ENCODE measurements at regions not wholly inside any gene's neighbourhood (a gene's known extent, or its start where the extent isn't known, plus 50 kb on each side); places are given as distances from the start of the nearest gene placed in this dataset.

DNA sequence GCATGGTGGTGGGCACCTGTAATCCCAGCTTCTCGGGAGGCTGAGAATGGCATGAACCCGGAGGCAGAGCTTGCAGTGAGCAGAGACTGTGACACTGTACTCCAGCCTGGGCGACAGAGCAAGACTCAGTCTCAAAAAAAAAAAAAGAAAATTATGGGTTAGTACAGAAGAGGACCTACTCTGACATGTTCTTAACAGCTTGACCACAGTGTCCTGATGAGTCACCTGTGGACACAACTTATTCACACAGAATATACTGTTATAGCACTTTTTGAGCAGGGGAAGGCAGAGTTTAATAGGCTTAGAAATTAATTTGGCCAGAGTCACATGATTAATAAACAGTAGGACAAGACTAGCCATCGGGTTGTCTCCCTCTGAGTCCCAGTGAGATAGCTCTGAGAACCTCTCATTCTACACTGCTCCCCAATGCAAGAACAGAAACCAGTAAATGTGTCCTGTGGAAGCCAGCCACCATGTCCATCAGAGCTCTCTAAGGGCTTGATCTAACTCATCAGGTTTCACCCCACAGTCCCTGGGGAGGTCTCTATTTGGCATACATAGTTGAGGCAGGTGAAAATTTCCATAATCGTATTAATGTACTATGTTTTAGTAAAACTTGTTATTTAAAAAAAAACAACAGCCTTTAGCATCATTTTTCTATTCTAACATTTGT lies 1077.9 kb upstream of the C9orf72 start:
- DNase-seq, result no peak

DNA sequence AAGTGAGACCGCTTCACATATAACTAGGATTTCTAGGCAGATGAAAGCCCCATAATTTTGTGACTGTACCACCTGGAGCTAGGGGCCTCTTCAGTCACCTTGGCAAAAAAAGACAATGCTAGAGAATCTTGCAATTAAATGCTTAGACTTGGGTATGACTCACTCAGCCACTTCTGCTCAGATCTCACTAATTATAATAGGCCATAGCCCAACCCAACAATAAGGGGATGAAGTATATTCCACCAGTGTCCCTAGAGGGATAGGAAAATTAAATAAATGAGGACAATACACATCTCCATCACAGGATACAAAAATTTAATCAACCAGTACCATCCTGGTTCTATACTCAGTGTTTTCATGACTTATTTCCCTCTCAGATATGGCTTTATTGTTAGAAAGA lies 1079.9 kb upstream of the C9orf72 start:
- no peak for DNase-seq

DNA sequence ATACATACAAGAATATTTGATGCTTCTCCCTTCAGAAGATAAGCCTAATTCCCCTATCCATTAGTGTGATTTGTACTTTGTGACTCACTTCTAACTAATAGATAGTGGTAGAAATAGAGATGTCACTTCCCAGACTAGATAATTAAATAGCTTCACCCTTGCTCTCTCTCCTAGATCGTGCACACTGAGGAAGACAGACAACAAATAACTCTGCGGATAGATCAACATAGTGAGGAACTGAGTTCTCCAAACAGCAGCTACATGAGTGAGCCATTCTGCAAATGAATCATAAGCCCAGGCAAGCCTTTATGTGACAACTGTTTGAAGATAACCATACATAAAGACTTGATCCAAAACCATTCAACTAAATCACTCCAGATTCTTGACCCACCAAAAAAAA lies 1083.4 kb upstream of the C9orf72 start:
- DNase-seq, result no peak

DNA sequence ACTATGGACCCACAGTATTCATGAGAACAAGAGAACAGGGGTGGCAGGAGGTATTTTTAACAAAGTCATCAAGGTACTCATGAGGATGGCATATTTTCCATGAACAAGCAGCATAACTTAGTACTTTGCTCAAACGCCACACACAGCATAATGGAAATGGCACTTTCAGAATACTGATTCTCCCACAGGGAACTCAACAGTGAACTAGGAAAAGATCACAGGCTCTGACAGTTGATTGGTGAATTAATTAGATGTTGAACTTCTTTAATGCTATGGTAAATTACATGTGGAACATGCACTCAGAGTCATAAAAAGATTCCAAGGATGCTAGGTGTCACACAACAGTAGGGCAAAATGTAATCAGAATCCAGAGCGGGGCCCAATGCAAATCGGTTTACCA lies 1088.6 kb upstream of the C9orf72 start:
- DNase-seq, result no peak

DNA sequence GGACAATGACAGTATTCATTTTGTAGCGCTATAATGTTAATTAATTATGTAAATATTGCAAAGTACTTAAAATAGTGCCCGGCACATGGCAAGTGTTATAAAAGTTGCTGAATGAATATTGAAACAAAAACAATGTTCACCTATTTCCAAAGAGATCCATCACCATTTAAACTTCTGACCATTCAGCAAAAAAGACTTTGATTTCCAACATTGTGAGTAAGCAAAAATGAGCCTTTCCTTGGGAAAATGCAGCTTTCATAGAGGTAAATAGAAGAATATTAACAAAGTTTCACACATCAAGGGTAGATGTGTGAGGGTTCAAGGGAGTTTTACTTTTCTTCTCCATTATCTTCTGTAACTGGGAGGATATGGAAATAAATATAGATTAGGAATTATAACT lies 1089.4 kb upstream of the C9orf72 start:
- no peak for DNase-seq

DNA sequence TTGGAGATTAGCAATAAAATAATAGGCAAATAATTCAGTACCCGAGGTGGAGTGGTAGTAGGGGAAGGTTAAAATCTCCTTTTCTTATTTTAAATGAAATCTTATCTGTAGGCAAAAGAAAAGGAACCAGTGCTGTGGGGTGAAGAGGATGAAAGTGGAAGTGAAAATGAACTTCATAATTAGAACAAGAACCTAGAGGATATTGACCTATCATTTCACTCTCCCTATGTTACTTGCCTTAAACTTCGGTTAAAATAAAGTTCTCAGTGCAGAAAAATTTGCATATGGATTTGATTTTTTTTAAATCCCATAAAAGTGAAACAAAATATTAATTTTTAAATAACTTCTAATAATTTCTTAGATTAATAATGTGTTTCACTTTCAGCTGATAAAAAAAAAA lies 1094.9 kb upstream of the C9orf72 start:
- DNase-seq, result no peak

DNA sequence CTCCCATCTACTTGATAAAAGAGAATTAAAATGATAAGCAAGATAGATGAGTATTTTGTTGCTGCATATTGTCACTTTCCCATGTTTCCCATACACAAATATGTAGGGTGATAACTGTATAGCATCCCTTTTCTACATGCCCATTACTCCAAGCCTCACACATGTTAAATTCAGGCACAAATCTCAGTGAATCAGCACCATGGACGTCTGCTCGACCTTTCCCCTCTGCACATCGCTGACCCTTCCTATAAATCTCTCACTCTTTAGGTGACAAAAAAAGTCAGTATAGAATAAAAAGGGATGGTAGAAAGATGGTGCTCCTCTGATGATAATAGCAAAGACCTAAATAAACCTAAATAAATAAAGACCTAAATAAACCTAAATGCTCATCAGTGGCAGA lies 1097.7 kb upstream of the C9orf72 start:
- DNase-seq, result no peak

DNA sequence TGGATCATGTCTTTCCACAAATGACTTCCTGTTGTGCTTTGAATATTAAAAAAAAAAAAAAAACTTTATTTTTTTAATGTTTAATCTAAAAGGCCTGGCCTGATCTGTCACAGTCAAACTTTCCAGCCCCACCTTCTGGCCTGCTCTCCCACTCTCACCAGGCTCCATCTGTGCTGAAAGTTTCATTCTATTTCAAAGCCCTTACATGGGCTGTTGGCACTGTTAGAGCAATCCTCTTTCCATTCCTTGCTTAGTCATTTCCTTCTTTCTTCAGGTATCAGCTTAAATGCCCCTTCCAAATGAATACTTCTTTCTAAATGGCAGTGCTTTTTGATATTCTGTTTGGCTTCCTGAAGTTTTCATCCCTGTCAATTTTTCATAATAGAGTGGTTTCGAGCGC lies 1104.8 kb upstream of the C9orf72 start:
- DNase-seq, result no peak

DNA sequence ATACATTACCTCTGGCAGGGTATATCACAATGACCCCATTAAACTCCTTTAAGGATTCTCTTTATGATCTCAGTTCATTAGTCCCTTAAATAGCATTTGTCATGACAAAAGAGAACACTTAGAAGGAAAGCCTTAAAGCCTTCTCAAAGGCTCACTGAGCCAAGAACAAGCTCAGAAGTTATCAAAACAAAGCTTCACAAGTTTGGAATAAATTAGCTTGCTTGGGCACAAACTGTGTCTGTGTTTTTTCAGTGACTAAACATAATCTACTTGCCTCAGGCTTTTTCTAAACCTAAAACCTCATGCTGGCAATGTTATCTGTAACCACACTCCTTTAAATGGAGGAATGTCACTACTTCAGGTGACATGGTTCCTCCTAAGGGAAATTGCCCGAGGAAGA lies 1114.9 kb upstream of the C9orf72 start:
- no peak for DNase-seq

DNA sequence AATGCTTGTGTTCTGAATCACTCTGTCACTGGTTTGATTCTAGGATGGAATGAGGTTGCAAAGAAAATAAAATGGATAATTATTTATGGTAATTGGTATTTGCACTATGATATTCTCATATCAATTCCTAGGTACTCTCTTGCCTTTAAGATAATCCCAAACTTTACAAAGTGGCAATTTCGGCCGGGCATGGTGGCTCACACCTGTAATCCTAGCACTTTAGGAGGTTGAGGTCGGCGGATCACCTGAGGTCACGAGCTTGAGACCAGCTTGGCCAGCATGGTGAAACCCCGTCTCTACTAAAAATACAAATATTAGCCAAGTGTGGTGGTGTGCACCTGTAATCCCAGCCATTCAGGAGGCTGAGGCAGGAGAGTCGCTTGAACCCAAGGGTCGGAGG lies 1118.7 kb upstream of the C9orf72 start:
- DNase-seq, result no peak

DNA sequence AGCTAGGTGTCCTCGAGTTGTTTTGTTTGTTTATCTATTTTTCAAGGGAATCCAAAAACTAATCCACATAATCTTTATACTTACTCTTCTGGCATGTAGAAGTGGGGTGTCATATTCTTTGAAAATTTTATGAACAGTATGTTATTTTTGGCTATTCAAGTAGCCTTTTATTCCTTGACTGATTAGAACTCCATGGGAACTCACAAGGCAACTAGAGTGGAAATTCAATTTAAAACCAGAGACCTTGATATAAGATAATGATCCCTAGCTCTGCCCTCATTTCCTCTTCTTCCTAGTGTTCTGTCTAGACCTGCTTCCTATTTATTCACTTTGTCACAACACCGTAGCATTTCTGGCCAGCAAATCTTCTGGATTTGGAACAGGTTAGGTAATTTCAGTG lies 1123.7 kb upstream of the C9orf72 start:
- DNase-seq, result no peak

DNA sequence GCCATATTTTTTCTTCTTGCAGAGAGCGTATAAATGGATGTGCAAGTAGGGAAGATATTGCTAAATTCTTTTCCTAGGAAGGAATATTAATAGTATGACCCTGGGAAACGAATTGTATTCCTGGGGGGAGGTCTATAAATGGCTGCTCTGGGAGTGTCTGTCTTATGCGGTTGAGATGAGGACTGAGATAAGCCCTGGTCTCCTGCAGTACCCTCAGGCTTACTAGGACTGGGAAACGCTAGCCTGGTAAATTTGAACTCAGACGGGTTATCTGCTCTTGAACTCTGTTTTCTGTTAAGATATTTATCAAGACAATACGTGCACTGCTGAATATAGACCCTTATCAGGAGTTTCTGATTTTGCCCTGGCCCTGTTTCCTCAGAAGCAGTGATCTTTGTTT lies 1126.4 kb upstream of the C9orf72 start:
- no peak for DNase-seq

DNA sequence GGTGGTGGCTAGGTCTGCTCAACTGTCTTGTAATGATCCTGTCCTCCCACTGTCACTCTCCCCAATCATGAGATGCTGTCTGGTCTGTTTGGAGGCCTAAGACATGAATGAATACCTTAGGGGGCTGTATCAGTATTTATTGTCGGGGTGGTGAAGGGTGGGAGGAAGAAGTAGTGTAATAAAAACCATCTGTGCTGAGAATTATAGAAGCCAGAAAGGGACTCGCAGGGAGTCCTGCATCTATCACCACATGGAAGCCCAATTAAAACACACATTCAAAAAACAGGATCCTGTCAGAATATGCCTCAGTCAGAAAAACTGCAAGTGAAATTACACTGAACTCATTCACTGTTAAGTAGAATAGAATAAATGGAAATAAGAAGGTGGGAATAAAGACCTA lies 1134.3 kb upstream of the C9orf72 start:
- DNase-seq, result no peak

DNA sequence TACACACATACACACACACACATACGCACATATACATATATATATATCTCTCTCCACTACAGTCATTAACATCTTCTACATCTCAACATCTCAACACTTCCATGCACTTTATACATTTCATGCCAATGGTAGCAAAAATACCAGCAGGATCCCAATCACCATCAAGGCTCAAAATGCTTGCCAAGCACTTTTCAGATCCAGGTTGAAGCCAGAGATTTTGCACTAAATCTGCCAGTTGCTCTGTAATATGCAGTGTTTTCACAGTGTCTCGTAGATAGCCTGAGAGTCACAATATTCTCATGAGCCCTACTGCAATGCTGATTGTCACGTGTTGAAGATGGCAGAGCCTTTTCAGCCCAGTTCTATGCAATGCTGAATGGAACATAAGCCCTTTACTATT lies 1140.9 kb upstream of the C9orf72 start:
- no peak for DNase-seq

DNA sequence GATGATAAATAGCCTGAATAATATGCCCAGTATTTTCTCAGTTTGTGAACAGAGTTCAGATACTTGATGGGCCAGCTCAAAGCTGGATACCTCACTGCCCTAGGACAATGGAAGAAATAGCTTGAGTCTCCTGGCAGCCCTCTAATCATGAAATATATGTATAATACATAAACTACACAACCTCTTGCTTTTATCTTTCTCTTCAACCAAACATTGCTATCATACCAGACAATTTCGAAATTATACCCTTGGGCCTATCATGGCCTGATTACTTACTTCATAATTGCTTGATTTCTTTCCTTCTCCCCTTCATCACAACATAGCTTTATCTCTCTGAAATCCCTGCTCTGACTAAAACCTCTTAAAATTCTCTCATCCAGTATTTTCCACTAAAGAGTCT lies 1144.9 kb upstream of the C9orf72 start:
- no peak for DNase-seq

DNA sequence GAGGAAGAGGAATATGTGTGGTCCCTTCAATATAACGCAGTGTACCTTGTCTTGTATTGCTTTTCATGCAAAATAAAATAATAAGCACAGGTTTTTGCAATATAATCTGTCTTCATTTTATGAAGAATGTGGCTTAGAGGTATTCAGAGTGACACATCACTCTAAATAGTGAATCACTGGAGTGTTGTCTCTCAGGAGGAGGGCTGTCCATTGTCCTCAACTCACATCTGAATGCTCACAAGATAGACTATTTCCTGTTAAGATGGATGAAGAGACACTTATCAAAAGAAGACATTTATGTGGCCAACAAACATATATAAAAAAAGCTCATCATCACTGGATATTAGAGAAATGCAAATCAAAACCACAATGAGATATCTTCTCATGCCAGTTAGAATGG lies 1147.5 kb upstream of the C9orf72 start:
- DNase-seq, result no peak

DNA sequence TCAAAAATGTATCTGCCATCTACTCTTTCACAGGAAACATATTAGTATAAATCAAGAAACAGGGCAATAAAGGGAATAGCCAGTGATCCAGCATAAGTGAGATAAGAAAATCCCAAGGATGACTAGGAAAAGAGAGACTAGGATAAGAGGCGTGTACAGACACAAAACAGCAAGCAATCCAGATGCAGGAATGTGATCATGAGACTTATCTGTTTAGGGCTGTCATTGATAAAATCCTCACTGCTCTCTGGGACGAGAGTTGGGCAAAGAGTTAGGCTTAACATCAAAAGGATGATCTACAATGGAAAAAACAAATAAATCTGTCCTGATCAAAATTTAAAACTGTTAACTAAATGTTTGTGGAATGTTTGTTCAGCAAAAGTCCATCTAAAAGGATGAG lies 1156.8 kb upstream of the C9orf72 start:
- no peak for DNase-seq

DNA sequence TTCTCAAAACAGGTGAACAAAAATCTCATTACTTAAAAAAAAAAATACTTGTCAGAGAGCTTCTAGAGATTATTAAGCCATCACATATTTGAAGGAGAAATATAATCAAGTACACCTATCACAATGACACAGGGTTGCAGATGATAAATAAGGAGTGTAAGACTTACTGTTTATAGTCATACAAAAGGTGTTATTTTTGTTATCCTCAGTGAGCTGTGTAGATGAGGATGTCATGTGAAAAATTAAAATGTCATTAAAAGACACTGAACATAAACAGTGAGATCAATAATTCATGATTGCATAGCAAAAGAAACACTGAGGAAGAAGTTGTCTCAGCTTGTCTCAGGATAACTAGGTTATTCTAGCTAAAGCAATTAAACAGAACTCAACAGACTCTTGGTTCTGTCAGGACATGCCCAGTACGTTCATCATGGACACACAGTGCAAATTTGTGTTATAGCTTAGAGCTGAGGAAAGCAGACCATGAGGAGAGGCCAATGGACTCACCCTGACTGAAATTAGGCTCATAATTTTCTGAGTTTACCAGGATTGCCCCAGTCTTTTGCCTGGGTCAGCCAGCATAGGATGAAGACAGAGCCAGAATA lies 1162.6 kb upstream of the C9orf72 start:
- DNase-seq, result no peak

DNA sequence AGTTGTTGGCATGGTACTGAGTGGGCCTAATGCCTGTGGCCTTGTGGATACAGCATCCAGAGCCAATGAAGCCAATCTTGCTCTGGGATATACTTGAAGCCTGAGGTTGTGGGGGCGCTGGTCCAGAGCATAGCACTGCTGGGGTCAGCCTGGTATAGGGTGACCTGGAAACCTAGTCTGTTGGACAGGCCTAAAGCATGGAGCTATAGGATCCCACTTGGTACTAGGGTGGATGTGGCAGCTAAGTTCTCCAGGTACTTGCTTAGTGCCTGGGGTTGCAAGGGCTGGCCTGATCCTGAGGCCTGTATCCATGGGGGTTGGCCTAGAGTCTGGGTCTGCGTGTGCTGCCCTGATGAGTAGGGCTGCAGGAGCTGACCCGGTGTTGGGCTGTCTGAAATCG lies 1168.2 kb upstream of the C9orf72 start:
- DNase-seq, result no peak

DNA sequence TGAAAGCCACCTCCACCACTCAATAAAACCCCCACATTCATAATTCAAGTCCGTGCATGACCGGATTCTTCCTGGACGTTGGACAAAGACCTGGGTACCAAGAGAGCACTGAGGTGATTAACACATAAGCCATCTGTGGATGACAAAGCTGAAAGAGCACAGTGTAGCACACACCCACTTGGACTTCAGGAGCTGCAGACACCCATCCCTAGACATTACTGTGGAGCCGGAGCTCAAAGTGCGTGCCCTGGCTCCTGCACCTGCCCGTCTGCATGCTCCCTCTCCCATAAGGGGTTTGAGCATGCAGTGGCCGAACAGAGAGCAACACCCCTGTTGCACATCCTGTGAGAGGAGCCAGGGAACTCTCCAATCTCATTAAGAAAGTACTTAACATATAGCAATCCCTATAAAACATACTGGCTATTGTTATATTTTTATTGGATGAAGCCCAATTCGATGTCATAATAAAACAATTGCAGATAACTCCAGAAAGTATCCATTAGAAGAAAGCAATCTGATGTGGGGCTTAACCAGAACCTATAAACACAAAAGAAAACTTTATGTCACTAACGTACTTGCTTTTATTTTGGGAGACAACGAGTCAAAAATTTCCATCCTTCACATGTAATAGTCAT lies 1174.2 kb upstream of the C9orf72 start:
- DNase-seq, result no peak

DNA sequence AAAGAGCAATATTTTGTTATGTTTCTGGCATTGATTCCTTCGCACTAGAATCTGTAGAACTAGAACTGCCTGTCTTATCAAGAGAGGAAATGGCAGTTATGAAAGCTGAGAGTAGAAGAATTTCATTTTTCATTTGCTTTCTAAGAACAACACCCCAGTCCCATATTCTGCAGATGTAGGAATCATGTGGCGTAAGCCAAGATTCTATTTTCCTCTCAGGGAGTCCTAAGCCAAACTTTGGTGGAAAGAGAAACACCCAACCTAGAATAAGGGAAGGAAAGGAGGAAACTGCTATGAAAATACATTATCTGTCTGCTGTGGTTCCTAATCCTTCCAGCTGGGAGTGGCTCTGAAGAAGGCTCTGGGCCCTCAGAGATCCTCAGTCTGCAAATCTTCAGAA lies 1176.9 kb upstream of the C9orf72 start:
- no peak for DNase-seq

DNA sequence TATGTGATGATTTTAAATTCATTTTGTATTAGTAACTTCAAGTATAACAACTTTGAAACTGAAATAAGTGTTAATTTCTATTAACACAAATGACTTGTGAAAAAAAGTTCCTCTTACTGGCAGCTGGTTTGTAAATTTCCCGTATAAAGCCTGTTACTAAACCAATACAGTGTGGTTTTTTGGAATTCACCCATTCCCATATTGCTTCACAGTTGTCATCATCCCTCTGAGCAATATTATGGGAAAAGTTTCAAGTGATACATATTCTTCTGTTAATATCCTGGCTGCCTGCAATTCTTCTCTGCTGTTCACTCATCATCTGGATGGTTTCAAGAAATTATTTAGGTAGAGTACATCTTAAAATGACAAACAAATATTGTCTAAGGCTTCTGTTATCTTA lies 1185.1 kb upstream of the C9orf72 start:
- no peak for DNase-seq

DNA sequence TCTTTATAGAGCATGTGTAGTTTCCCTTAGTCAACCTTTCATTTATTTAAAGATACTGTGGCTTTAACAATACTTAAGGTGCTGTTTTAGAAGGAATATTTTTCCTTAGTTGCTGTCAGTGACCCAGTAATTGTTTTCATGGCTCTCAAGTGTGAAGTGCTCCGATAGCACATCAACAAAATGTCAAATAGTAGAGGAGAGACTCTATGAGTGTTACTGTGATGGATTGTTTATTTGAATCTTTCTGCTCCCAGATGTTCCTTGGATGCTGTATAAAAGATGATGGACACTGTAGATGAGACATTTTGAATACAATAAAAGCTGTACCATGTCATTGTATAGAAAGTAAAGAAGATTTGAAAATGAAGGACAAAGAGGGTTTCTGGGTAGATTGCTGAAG lies 1185.7 kb upstream of the C9orf72 start:
- DNase-seq, result no peak

DNA sequence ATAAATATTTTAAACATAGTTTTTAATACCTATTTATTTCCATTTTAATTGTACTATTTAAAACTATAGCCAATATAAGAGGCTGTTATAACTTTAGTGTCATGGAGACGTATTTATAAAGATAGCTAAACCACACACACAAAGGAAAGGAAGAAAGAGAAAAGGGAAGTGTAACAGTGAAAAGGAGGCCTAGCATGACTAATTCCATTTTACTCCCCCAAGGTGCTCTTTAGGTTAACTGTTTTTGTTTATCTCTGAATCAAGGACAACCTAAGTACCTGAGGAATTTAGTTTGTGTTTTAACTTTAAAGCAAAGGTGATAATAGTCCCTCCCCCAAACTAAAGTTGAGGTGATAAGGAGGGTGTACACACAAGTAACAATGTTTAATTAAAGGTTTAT lies 1188.9 kb upstream of the C9orf72 start:
- no peak for DNase-seq

DNA sequence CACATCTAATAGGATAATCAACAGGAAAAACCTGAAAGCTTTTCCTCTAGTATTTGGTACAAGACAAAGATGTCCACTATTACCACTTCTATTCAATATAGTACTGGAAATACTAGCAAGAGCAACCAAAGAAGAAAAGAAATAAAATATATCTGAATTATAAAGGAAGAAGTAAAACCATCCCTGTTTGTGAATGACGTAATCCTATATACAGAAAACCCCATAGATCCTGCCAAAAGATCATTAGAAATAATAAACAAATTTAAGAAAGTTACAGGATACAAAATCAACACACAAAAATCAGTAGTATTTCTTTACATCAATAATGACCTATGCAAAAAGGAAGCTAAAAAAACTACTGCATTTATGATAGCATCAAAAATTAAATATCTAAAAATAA lies 1191.3 kb upstream of the C9orf72 start:
- no peak for DNase-seq
